Amniotic stem cell (primary cell): ENCODE measurements at regions not wholly inside any gene's neighbourhood (a gene's known extent, or its start where the extent isn't known, plus 50 kb on each side); places are given as distances from the start of the nearest gene placed in this dataset.

ENCODE experiments used
- DNase-seq: peaks from one replicate; lab custom pipeline; 2025; lab: John Stamatoyannopoulos, UW

DNA sequence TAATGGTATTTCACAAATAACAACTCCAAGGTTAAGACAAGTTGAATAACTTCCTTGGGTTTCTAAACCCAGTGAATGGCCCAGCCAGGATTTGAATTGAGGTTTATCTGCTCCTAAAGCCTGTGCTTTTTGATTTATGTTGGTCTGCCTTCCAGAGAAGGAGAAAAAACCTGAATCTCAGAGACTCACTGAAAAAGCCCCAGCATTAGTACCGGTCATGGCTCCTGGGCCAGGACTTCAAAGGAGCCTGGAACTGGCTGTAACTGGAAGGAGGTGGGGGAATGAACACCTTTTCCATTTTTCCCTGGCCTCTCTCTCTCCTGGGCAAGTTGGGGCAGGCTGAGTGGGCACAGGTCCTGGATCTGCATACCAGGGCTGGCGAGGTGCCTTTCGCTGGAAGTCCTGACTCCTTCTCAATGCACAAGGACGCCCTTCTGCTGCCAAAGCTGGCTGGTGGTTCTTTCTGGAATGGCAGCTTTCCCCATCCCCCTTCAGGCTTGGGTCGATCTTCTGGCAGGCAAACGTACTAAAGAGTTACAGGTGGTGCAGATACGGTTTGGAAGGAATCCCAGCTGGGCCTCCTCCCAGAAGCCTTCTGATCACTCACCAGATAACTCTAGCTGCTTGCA, 268.2 kb downstream of the PTEN start:
- DNase-seq, result no peak

GRCh38 chr10:88136712-88137111, 273.3 kb downstream of the PTEN start:
- no peak for DNase-seq

GRCh38 chr10:88138319-88138848, 275.0 kb downstream of the PTEN start:
- no peak for DNase-seq

- DNase-seq, result no peak
These were observed 283.8 kb downstream of the PTEN start for GRCh38 chr10:88147000-88147798.

DNA sequence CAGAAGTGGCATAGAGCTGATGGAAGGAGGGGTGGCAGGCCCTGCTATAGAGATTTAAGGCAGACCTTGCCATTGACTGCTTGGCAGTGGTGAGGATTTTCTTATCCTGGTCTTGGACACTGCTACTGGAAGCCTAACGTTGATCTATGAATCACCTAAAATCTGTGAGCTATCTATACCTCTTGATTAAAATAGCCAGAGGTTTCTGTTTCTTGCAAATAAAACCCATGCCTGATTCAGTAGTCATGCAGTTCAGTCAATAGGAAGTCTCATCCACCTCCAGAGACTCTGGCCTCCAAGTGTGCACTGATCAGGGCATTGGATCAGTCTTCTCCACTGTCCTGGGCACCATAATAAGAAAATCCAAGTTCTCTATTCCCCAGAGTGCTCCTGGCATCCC, 286.5 kb downstream of the PTEN start:
- no peak for DNase-seq

- DNase-seq, result peak; percentile 60
These were observed 286.9 kb downstream of the PTEN start for GRCh38 chr10:88150339-88150738.

DNA sequence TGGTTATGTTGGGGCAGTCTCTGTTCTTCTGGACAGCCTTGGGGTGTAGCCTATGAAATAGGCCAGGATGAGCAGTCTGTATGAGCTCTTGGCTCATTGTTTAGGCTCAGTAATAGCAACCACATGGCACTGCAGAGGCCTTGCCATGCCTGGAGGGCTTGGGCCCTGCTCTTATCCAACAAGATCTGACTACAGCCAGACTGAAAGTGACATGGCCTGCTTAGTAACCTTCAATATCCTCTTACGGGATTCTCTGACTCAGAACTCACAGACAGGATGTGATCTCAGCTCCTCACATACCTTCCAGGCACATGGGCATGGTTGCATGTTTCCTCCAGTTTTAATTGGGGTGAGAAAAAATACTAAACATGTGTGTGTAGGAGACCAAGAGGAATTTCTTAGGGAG, 289.3 kb downstream of the PTEN start:
- DNase-seq, result peak; percentile 97

- no peak for DNase-seq
These were observed 291.3 kb downstream of the PTEN start for GRCh38 chr10:88154596-88155250.

GRCh38 chr10:88156341-88156740, 292.9 kb downstream of the PTEN start:
- DNase-seq, result no peak

GRCh38 chr10:88157981-88158465, 294.6 kb downstream of the PTEN start:
- peak; percentile 66 for DNase-seq

DNA sequence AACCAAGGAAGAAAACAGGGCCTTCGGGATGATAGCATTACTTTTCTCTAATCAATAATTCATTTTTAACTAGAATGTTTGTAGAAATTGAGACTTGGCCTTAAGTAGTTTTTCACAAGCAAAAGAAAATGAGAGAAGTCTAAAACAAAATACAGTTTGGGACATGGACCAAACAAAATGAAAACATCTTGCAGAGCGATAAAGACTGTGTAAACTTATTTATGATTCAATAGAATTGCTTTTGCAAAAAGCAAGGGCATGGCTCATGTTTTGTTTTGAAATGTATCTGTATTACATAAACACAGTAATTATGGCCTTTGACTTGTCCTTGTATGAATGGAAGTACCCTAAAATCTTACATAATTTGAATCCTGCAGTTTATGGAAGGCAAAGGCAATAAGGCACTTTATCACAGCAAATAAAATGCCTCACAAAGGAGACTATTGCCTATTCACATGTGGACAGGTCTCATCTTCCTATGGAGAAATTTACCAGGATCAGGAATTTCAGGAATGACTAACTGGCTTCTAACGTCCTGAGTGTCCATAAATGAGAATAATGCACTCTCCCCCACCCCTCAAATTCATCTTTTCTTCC, 295.2 kb downstream of the PTEN start:
- DNase-seq, result no peak

GRCh38 chr10:88159127-88159829, 295.9 kb downstream of the PTEN start:
- DNase-seq, result no peak

DNA sequence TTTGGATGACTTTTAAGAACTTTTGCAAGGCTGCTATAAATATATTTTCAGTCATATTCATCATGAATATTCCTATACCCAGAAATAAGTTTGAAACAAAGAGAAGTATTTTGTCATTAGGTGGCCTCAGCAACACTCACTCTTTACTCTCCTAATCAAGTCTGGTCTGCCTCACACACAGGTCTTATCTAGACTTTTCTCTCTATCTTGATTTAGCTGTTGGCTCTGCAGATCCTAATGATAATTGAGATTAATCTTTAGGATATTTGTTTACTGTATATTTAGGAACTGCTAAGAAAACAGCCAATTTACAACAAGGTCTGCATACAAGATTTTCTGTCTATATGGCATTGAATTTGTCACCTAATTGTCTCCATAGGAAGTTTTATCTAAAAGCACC, 297.6 kb downstream of the PTEN start:
- DNase-seq, result no peak

DNA sequence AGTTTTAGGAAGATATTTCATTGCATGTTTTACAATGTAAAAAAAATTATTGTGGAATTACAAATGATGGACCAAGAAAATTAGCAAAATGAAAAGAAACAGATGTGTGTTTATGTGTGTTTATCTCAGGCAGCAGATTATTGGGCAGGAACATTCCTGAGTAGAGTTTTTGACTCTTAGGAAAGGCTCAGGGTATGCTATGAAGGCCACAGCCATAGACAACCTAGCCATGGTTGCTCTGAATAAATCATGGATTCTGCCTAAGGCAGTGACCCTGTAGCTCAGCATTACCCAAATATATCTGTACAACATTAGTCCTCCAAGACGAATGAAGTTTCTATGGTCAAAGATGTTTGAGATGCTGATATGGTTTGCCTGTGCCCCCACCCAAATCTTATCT, 298.3 kb downstream of the PTEN start:
- no peak for DNase-seq

DNA sequence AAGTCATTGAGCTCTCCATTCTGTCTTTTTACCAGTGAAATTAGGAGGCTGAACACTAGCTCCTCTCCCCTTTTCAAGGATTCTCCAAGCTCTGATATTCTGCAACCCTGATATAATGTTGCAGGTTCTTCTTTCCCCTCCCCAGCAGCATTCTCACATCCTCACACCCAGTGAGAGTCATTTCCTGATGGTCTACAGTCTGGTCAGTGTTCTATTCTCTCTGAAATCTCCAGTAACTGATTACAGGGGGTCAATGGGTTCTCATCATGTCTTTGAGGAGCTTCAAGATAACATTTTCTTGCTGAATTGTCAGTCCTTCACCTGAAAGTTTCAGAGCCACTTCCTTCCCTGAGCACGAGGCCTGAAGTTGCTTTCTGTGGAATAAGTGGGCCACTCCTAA, 299.4 kb downstream of the PTEN start:
- no peak for DNase-seq

GRCh38 chr10:88163572-88163971, 300.1 kb downstream of the PTEN start:
- DNase-seq, result no peak

DNA sequence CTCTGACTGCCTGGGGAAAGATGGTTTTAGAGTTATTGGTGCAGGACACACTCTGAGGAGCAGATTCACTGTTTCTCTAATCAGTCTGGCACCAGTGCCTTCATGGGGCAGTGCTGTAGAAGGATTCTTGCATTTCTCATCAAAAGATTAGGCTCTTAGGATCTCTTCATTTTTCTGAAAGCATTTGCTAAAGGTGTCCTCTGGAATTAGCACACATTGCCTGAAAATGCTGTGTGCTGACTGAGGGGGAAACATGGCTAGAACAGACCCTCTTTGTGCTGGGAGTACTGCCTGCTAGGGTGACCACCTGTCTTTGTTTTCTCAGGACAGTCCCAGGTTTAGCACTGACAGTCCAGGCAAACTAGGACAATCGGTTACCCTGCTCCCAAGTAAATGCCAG, 301.0 kb downstream of the PTEN start:
- no peak for DNase-seq

GRCh38 chr10:88165849-88166271, 302.4 kb downstream of the PTEN start:
- DNase-seq, result peak; percentile 62

- DNase-seq, result no peak
These were observed 305.0 kb downstream of the PTEN start for GRCh38 chr10:88168171-88169036.

DNA sequence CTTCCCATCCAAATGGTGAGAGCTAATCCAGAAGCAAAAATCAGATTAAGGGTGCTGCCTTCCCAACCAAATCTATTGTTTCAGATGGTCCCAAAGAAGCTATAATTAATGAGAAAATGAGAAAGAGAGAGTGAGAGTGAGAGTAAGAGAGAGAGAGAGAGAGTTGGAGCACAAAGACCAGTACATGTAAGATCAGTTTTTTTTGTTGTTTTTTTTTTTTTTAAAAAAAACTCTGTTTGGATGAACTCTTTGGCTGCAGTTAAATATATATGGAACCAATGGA, 305.6 kb downstream of the PTEN start:
- DNase-seq, result no peak

- DNase-seq, result no peak
These were observed 307.2 kb downstream of the PTEN start for GRCh38 chr10:88170628-88171027.
